IPS-11a (cell line): ENCODE measurements at regions not wholly inside any gene's neighbourhood (a gene's known extent, or its start where the extent isn't known, plus 50 kb on each side); places are given as distances from the start of the nearest gene placed in this dataset.

Experiments used
- H3K4me3 ChIP-seq: one replicate; pipeline ENCODE4 v1.5.1; 2013; ENCODE audit warnings: low read depth, low read length, control low read depth

GRCh38 chr12:127399451-127399850, 867.5 kb upstream of the TMEM132C start:
- H3K4me3 ChIP-seq, result no peak overlapping the region

DNA sequence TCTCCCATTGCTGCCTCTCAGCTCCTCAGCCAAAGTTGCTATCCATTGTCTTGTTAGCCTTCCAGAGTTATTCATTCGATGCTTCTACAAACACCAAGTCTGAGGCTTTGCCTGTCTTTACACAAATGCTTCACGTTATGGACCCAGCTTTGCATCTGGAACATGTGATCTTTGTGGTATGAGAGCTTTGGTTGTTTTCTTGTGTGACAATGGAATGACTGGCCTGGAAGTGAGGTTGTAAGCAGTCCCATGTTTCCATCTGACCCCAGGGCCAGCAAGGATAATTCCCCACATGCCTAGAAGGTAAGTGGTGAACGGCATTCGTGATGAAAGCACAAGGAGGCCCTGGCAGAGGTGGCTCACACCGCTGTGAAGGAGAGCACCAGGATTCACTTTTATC, 866.7 kb upstream of the TMEM132C start:
- H3K4me3 ChIP-seq, result no peak overlapping the region

DNA sequence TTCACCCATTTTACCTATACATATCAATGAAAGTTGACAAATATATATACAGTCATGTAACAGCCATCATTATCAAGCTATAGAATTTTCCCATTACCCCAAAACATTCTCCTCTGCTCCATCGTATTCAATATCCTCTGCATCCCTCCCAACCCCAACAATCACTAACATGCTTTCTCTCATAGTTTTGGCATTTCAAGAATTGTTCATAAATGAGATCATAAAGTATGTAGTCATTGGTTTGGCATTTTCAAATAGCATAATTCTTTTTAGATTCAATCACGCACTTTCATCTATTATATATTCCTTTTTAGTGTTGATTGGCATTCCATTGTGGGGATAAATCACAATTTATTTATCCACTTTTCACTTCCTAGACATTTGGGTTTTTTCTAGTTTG, 866.0 kb upstream of the TMEM132C start:
- H3K4me3 ChIP-seq, result no peak overlapping the region

- no peak overlapping the region for H3K4me3 ChIP-seq
These were observed 865.4 kb upstream of the TMEM132C start for GRCh38 chr12:127401536-127401935.

- H3K4me3 ChIP-seq, result no peak overlapping the region
These were observed 855.6 kb upstream of the TMEM132C start for GRCh38 chr12:127411166-127411915.

- H3K4me3 ChIP-seq, result no peak overlapping the region
These were observed 855.0 kb upstream of the TMEM132C start for GRCh38 chr12:127411981-127412380.

DNA sequence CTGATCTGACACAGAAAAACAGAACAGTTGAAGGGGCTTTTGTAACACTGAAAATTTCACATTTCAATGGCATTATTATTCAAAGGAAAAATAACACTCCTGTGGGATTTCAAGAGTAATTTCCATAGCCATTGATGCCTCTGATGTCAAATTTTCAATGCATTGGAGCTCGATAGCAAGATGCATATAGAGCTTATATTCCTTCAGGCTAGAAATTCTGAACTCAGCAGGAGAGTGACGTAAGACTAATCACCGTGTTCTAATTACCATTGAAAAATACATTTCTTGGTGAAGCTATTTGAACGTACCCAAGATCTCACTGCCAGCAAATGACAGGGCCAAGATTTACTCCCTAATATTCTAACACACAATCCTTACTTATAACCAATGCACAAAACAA, 854.1 kb upstream of the TMEM132C start:
- H3K4me3 ChIP-seq, result no peak overlapping the region

DNA sequence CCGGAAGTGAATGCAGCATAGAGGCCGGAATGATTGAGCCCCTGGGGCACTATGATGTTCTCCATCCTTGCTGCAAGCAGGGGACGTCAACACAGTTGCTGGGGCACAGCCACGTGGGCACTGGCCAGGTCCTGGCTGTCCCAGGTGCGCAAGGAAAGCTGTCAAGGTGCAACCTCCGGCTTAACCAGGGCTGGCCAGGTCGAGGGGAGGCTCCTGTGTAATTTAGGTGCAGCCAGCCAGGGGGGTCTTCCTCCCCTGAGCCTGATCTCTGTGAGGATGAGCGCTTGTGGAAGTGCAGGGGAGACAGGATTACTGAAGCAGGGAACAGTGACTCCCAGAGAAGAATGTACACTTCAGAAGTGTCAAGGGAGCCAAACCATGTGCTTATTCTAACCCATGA, 852.8 kb upstream of the TMEM132C start:
- no peak overlapping the region for H3K4me3 ChIP-seq

DNA sequence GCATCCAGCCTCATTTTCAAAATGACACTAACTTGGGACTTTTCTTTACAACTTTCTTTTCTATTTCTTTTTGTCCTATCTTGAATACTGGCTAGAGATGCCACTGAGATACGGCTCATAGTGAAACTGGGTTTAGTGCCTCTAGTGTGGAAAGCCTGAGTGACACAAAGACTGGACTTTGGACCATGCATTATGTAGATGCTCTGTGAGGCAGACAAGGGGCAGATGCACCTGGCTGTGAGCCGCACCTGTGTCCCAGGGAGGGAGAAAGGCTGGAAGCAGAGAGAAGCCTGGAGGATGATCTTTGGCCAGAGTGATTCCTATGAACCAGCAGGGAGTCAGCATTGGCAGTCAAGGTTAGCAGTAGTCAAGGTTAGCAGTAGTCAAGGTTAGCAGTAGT, 852.3 kb upstream of the TMEM132C start:
- H3K4me3 ChIP-seq, result no peak overlapping the region

GRCh38 chr12:127416796-127417195, 850.2 kb upstream of the TMEM132C start:
- no peak overlapping the region for H3K4me3 ChIP-seq

DNA sequence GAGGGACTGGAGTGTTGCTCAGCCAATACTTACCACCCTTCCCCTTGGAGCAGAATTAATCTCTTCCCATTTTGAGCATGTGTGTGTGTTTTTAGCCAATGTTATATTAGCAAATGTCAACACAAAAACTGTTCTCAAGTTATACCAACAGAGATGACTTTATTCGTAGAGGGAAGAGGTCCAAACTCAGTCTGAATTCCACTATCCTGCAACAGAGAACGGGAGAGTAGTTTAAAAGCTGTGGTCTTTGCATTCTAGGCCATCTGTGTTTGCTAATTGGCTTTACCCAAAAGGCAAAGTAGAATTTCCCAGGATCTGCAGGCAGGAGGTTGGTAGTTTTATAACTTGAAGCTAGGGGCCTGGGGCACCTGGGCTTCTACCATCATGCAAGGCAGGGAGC, 847.9 kb upstream of the TMEM132C start:
- no peak overlapping the region for H3K4me3 ChIP-seq

- no peak overlapping the region for H3K4me3 ChIP-seq
These were observed 845.4 kb upstream of the TMEM132C start for GRCh38 chr12:127421614-127422013.

DNA sequence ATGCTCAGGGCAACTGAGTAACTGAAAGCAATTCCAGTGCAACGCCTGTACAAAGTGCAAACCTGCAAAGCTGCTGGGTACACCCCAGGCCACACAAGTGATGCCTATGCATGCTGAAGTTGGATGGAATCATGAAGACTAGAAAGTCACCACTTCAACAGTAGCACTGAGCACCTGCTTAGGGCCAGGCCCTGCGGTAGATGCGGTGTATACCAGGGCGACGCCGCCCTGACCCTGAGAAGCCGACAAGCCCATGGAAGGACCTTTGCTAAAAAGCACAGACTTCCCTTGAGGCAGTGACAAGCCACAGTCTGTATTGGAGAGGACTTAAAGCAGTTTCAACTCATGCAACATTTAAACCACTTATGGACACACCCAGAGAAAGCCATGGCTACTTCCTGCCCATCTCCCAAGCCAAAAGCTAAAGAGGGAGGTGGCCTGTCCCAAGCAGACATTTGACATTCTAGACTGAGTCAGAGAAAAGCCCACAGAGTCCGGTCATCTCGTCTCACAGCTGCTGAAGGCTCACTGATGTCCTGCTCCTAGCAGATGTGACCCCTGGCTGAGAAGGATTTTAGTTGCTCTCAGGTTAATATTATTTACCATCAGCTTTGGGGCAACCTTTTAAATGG, 843.9 kb upstream of the TMEM132C start:
- no peak overlapping the region for H3K4me3 ChIP-seq

GRCh38 chr12:127425474-127425873, 841.5 kb upstream of the TMEM132C start:
- H3K4me3 ChIP-seq, result no peak overlapping the region

- H3K4me3 ChIP-seq, result no peak overlapping the region
These were observed 838.5 kb upstream of the TMEM132C start for GRCh38 chr12:127428420-127428819.

DNA sequence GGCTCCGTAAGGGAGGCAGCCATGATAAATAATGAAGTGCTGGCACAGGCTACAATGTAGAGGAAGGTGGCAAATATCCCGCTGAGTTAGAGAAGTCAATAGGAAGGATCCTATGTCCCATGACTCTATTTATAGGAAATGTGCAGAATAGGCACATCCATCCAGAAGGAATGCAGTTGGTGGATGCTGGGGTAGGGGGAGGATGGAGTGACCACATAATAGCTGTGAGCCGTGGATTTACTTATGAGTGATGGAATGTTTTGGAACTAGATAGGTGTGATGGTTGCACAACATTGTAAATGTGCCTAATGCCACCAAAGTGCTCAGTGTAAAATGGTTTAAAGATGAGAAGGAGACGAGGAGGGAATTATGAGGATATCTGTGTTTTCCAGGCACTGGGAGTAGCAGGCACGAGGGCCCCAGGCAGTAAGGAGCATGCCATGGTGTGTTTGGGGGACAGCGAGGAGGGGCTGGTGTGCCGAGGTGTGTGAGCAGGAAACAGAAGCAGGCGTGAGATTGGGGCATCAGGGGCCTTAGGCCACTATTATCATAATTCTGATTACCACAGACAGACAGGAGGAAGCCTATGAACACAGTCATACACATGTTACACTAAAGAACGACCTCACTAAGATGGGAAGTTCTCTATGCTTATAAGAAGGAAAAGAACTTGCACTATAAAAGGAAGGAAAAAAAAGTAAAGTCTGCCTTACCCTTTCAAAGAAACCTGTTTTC, 837.3 kb upstream of the TMEM132C start:
- no peak overlapping the region for H3K4me3 ChIP-seq

DNA sequence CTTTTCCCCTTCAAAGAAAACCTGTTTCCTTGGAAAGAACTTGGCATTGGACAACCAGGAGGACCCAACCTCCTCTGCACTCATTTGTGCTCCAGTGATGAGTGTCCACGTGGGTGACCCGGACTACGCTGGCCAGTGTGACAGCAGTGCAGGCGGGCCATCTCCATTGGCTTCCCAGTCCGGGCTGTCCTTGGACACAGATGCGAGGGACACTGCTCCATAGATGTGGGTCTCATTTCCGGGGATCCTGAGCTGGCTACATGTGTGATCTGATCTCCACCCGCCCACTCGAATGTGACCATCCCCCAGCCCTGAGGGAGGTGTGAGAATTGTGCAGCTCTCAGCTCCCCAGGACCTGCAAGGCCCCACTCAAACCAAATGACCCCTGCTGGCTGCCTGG, 836.6 kb upstream of the TMEM132C start:
- H3K4me3 ChIP-seq, result no peak overlapping the region

DNA sequence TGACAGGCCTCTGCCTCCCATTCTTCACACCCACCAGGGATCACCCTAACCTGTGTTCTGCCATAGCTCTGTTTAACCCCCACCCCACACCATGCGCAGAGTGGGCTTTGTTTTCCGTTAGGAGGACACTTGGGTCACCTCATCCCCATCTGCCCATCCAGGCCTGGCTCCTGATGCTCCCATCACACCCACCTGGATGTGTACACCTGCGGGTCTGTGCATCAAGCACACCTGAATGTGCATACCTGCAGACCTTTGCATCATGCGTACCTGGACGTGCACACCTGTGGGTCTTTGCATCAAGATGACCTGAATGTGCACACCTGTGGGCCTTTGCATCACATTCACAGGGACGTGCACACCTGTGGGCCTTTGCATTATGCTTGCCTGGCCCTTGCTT, 835.8 kb upstream of the TMEM132C start:
- H3K4me3 ChIP-seq, result no peak overlapping the region

- no peak overlapping the region for H3K4me3 ChIP-seq
These were observed 835.4 kb upstream of the TMEM132C start for GRCh38 chr12:127431594-127431993.

- no peak overlapping the region for H3K4me3 ChIP-seq
These were observed 831.5 kb upstream of the TMEM132C start for GRCh38 chr12:127435439-127435838.

GRCh38 chr12:127438512-127439244, 828.3 kb upstream of the TMEM132C start:
- no peak overlapping the region for H3K4me3 ChIP-seq
